PC-9 (cell line): ENCODE measurements at regions not wholly inside any gene's neighbourhood (a gene's known extent, or its start where the extent isn't known, plus 50 kb on each side); places are given as distances from the start of the nearest gene placed in this dataset.
"Not testable (repeated sequence)": the region's sequence is repeated elsewhere in the genome, so short reads cannot be mapped to it uniquely, and the experiment has no call there.

ENCODE experiments used
- BruUV-seq: library from RNA; stranded (reverse); fragments of 400-500 nt; replicated peaks from 2 replicates; lab custom pipeline; 2021; lab: Mats Ljungman, UMichigan
- CTCF ChIA-PET: fragments of 300-600 bp; sonication (Branson Sonifier 250); formaldehyde crosslinking; loops from one replicate; lab custom pipeline; 2022; ENCODE audit warnings: antibody characterized with exemption; lab: Charles Lee
- POLR2A ChIA-PET: fragments of 300-600 bp; sonication (Branson Sonifier 250); formaldehyde crosslinking; loops from one replicate; lab custom pipeline; 2022; ENCODE audit warnings: antibody characterized with exemption; ENCODE audit not compliant: unreplicated experiment; lab: Charles Lee
- DNase-seq, 2 experiments: peaks; one replicate each; pipeline versions ENCODE4 v3.0.0 to v3.0.0-alpha.2; 2015 to 2022; ENCODE audit warnings: mixed read lengths in 1 of 2
- H2AFZ ChIP-seq: fragments of 200-600 bp; sonication (generic); 2 replicates; pipeline ENCODE4 v1.8.1; 2017; ENCODE audit warnings: antibody characterized with exemption
- H3F3A ChIP-seq: fragments of 200-600 bp; sonication (generic); 2 replicates; pipeline ENCODE4 v1.8.1; 2017; ENCODE audit warnings: antibody characterized with exemption, mild to moderate bottlenecking, low read depth; ENCODE audit not compliant: insufficient read depth
- H3K27ac ChIP-seq: fragments of 200-600 bp; sonication (generic); 2 replicates; pipeline ENCODE4 v1.6.1; 2016; ENCODE audit warnings: mixed run types
- H3K27me3 ChIP-seq: fragments of 200-600 bp; sonication (generic); 2 replicates; pipeline ENCODE4 v1.6.1; 2016; ENCODE audit warnings: low read depth, mixed run types; ENCODE audit not compliant: insufficient read depth
- H3K36me3 ChIP-seq: fragments of 200-600 bp; sonication (generic); 2 replicates; pipeline ENCODE4 v1.6.1; 2016; ENCODE audit warnings: low read depth, mixed run types
- H3K4me1 ChIP-seq: fragments of 200-600 bp; sonication (generic); replicated peaks from 2 replicates; pipeline ENCODE4 v1.6.1; 2016; ENCODE audit warnings: mixed run types; ENCODE audit not compliant: insufficient read depth
- H3K4me2 ChIP-seq: fragments of 200-600 bp; sonication (generic); 2 replicates; pipeline ENCODE4 v1.6.1; 2017; ENCODE audit warnings: mixed run types
- H3K4me3 ChIP-seq: fragments of 200-600 bp; sonication (generic); 2 replicates; pipeline ENCODE4 v1.6.1; 2016; ENCODE audit warnings: mixed run types
- H3K79me2 ChIP-seq: fragments of 200-600 bp; sonication (generic); 2 replicates; pipeline ENCODE4 v1.6.1; 2017; ENCODE audit warnings: low read depth, mixed run types
- H3K9me2 ChIP-seq: fragments of 200-600 bp; sonication (generic); 2 replicates; pipeline ENCODE4 v1.8.1; 2017; ENCODE audit warnings: mild to moderate bottlenecking; ENCODE audit not compliant: insufficient read depth
- H3K9me3 ChIP-seq: fragments of 200-600 bp; sonication (generic); 2 replicates; pipeline ENCODE4 v1.8.1; 2016; ENCODE audit warnings: low read depth; ENCODE audit not compliant: insufficient read depth
- H4K20me1 ChIP-seq: fragments of 200-600 bp; sonication (generic); 2 replicates; pipeline ENCODE4 v1.8.1; 2017; ENCODE audit not compliant: insufficient read depth
- EZH2 ChIP-seq: fragments of 200-600 bp; sonication (generic); IDR thresholded peaks from 2 replicates; pipeline ENCODE4 v1.8.0; 2017; ENCODE audit warnings: antibody characterized with exemption, low read depth
- intact Hi-C: fragments of 100-400 bp; cut with micrococcal nuclease; formaldehyde crosslinking; loops from one replicate; pipeline ENCODE4 v1.10.0; 2022; ENCODE audit not compliant: unreplicated experiment
- TF ChIP-seq, protein P1 (sequence below): fragments of 200-600 bp; sonication (generic); conservative IDR thresholded peaks from 2 replicates; pipeline ENCODE4 v1.6.1; 2017; ENCODE audit warnings: mixed run types, antibody characterized with exemption, mild to moderate bottlenecking, moderate library complexity

DNA sequence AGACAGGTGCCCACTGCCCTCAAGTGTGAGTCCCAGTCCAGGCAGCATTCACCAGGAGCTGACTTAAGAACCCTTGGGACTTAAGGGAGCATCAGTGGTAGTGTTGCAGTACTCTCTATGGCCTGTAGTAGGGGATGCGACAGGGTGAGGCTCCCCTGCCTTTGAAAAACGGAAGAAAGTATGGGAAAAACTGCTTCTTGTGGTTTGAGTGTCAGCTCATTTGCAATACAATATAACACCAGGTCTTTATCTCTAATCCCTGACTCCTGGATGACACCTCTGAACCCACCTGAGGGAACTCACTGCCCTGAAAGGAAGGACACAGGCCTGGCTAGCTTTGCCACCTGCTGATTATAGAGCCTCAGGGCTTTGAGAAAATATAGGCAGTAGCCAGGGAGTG, 176.0 kb downstream of the SMARCA1 start:
- H4K20me1 ChIP-seq, result no peaks in the 10 kb centered on the region

DNA sequence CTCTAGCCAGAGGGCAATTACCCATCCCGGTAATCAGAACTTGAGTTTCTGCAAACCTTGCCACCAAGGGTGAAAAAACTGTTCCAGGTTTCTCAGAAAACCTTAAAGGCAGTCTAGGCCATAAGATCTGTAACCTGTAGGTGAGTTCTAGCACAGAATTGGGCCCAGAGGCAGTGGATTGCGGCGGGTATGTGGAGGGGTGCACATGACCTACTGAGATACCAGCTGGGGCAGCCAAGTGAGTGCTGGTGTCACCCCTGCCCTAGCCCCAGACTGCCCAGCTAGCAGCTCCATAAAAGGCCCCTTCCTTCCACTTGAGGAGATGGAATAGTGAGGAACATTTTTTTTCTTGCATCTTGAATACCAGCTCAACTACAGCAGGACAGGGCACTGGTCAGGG, 176.7 kb downstream of the SMARCA1 start:
- H3K9me2 ChIP-seq, result no peaks in the 10 kb centered on the region; the same call in 1 of the 2 replicates
- no peaks in the 10 kb centered on the region for H3K79me2 ChIP-seq
- no peaks in the 10 kb centered on the region for H4K20me1 ChIP-seq
- TF ChIP-seq, protein P1, sequence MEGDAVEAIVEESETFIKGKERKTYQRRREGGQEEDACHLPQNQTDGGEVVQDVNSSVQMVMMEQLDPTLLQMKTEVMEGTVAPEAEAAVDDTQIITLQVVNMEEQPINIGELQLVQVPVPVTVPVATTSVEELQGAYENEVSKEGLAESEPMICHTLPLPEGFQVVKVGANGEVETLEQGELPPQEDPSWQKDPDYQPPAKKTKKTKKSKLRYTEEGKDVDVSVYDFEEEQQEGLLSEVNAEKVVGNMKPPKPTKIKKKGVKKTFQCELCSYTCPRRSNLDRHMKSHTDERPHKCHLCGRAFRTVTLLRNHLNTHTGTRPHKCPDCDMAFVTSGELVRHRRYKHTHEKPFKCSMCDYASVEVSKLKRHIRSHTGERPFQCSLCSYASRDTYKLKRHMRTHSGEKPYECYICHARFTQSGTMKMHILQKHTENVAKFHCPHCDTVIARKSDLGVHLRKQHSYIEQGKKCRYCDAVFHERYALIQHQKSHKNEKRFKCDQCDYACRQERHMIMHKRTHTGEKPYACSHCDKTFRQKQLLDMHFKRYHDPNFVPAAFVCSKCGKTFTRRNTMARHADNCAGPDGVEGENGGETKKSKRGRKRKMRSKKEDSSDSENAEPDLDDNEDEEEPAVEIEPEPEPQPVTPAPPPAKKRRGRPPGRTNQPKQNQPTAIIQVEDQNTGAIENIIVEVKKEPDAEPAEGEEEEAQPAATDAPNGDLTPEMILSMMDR, result no peak
- no peak for TF ChIP-seq EZH2
- H3K27me3 ChIP-seq, result no peaks in the 10 kb centered on the region
- ChIA-PET CTCF (no interaction called here), POLR2A (no interaction called here)
- no TSS peak for BruUV-seq
- no peak overlapping the region for H2AFZ ChIP-seq
- H3F3A ChIP-seq, result no peaks in the 10 kb centered on the region
- H3K27ac ChIP-seq, result no peak overlapping the region
- intact Hi-C loops, result no loop called here
- H3K4me2 ChIP-seq, result no peak overlapping the region
- DNase-seq, result no peak
- H3K36me3 ChIP-seq, result no peaks in the 10 kb centered on the region
- H3K4me3 ChIP-seq, result no peak overlapping the region
- no peaks in the 10 kb centered on the region for H3K4me1 ChIP-seq
- H3K9me3 ChIP-seq, result 0 out of 2 replicates have a peak, but pooled peaks cover 7% of the 10 kb centered on the region

More for the DNA sequence above, 176.0 kb downstream of the SMARCA1 start:
- TF ChIP-seq EZH2, result no peak
- TF ChIP-seq, protein P1, result peak; percentile 53; the same call in 1 of the 2 replicates
- no peaks in the 10 kb centered on the region for H3K4me1 ChIP-seq
- H2AFZ ChIP-seq, result no peak overlapping the region
- H3K4me3 ChIP-seq, result no peak overlapping the region
- BruUV-seq, result no TSS peak
- H3K36me3 ChIP-seq, result no peaks in the 10 kb centered on the region
- POLR2A ChIA-PET, result no interaction called here
- DNase-seq, result no peak
- H3K9me2 ChIP-seq, result no peaks in the 10 kb centered on the region; the same call in 1 of the 2 replicates
- no peaks in the 10 kb centered on the region for H3K79me2 ChIP-seq
- H3K27ac ChIP-seq, result no peak overlapping the region
- H3K27me3 ChIP-seq, result no peaks in the 10 kb centered on the region
- no peak overlapping the region for H3K4me2 ChIP-seq
- 0 out of 2 replicates have a peak, but pooled peaks cover 7% of the 10 kb centered on the region for H3K9me3 ChIP-seq
- intact Hi-C loops, result no loop called here
- CTCF ChIA-PET, result no interaction called here
- no peaks in the 10 kb centered on the region for H3F3A ChIP-seq

DNA sequence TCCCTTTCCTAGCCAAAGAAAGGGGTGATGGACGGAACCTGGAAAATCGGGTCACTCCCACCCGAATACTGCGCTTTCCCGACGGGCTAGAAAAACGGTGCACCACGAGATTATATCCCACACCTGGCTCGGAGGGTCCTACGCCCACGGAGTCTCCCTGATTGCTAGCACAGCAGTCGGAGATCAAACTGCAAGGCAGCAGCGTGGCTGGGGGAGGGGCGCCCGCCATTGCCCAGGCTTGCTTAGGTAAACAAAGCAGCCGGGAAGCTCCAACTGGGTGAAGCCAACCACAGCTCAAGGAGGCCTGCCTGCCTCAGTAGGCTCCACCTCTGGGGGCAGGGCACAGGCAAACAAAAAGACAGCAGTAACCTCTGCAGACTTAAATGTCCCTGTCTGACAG, 186.0 kb downstream of the SMARCA1 start:
- H4K20me1 ChIP-seq, H3K9me3 ChIP-seq, H3K79me2 ChIP-seq, CTCF ChIA-PET, H3K27ac ChIP-seq, H3K4me1 ChIP-seq, POLR2A ChIA-PET, BruUV-seq, H3K9me2 ChIP-seq, H3K36me3 ChIP-seq, intact Hi-C loops, H3K27me3 ChIP-seq, H3F3A ChIP-seq: not testable (repeated sequence)
- peak in 1 of 2 experiments; percentile 15 for DNase-seq
- H2AFZ ChIP-seq, result peak overlapping the region; percentile 74
- peak overlapping the region; percentile 72 for H3K4me2 ChIP-seq
- H3K4me3 ChIP-seq, result peak overlapping the region; percentile 49; the same call in 1 of the 2 replicates

DNA sequence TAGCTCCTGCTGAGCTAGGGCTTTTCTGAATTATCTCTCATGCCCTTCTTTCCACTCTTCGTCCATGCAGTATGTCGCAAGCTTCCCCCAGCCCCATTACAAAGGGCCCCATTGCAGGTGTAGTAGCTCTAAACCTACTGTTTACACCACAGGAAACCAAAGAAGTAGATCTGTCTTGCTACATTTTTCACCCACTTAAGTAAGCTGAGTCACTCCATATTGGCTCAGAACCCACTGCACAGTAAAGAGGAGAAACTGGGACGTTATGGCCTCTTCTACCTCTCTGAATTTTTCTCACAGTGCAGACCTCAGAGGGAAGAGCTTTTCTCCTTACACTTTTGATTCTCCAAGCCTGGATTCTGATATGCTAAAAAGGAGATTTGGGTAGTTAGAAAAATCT, 200.2 kb downstream of the SMARCA1 start:
- Histone ChIP-seq H3K27me3 (no peaks in the 10 kb centered on the region), H3K9me2 (no peaks in the 10 kb centered on the region), H3K4me2 (no peak overlapping the region), H3K79me2 (no peaks in the 10 kb centered on the region), H3K4me3 (no peak overlapping the region), H3K36me3 (no peaks in the 10 kb centered on the region), H3F3A (no peaks in the 10 kb centered on the region), H2AFZ (no peak overlapping the region), H3K9me3 (no peaks in the 10 kb centered on the region), H4K20me1 (no peaks in the 10 kb centered on the region), H3K4me1 (no peaks in the 10 kb centered on the region), H3K27ac (no peak overlapping the region)
- DNase-seq, result no peak
- no TSS peak for BruUV-seq
- CTCF ChIA-PET, result no interaction called here
- TF ChIP-seq, protein P1, result no peak
- intact Hi-C loops, result no loop called here
- POLR2A ChIA-PET, result no interaction called here
